Neural cell (in vitro differentiated cells): ENCODE measurements at regions not wholly inside any gene's neighbourhood (a gene's known extent, or its start where the extent isn't known, plus 50 kb on each side); places are given as distances from the start of the nearest gene placed in this dataset.

Experiments
- EZH2 ChIP-seq: fragments of 200-600, 300-800 bp; shearing (Covaris generic), sonication (generic); IDR thresholded peaks from 2 replicates; pipeline ENCODE4 v1.6.1; 2014; ENCODE audit warnings: antibody characterized with exemption, low read length, borderline replicate concordance, mild to moderate bottlenecking; ENCODE audit not compliant: insufficient read depth, poor library complexity, severe bottlenecking
- POLR2AphosphoS5 ChIP-seq: IDR thresholded peaks from 2 replicates; pipeline ENCODE4 v1.6.1; 2012
- RAD21 ChIP-seq: fragments of 450-650 bp; conservative IDR thresholded peaks from 2 replicates; pipeline ENCODE4 v1.6.1; 2014; ENCODE audit warnings: antibody characterized with exemption, mild to moderate bottlenecking, moderate library complexity
- REST ChIP-seq: IDR thresholded peaks from 2 replicates; pipeline ENCODE4 v1.6.1; 2012; ENCODE audit warnings: borderline replicate concordance

DNA sequence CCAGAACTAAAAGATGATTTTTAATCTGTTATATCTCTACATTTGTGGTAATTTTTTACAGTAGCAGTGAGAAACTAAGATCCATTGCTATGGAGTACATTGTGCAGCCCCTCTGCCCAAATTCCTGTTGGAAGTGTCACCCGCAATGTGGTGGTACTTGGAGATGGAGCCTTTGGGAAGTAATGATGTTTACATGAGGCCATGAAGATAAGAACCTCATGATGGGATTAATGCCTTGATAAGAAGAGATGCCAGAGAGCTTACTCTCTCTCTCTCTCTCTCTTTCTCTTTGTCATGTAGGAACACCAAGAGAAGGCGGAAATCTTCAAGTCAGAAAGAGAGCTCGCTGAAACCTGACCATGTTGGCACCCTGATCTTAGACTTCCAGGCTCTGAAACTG, 535.4 kb downstream of the PID1 start:
- TF ChIP-seq EZH2, result no peak
- no peak for TF ChIP-seq REST
- TF ChIP-seq POLR2AphosphoS5, result no peak
- no peak for TF ChIP-seq RAD21
